ENCODE measurements at regions not wholly inside any gene's neighbourhood (a gene's known extent, or its start where the extent isn't known, plus 50 kb on each side); places are given as distances from the start of the nearest gene placed in this dataset.
A peak's percentile ranks its signal among the peaks of the same experiment; 100 is the strongest.

- H3K27me3 Mint-ChIP-seq (ENCODE audit: unreplicated experiment): no peaks in the 10 kb centered on the region
- TF ChIP-seq CTCF (IDR thresholded peaks at IDR 0.05; ENCODE audit: unreplicated experiment): no peak
- H3K36me3 Mint-ChIP-seq (ENCODE audit: low read depth, unreplicated experiment): no peaks in the 10 kb centered on the region
- peaks cover 4% of the 10 kb centered on the region for H3K4me1 Mint-ChIP-seq (ENCODE audit: unreplicated experiment)
- no peaks in the 10 kb centered on the region for H3K9me3 Mint-ChIP-seq (ENCODE audit: unreplicated experiment)
- no peak for DNase-seq (ENCODE audit: low spot score)
- no peak overlapping the region for H3K4me3 Mint-ChIP-seq (ENCODE audit: unreplicated experiment)
- no peak overlapping the region for H3K27ac Mint-ChIP-seq (ENCODE audit: unreplicated experiment)
Measured at GRCh38 chr18:60543646-60544045, 171.1 kb upstream of the MC4R start.

GRCh38 chr18:60549338-60549960 lies 176.9 kb upstream of the MC4R start:
- H3K4me3 Mint-ChIP-seq (ENCODE audit: unreplicated experiment): no peak overlapping the region
- peak; percentile 78 for TF ChIP-seq CTCF (IDR thresholded peaks at IDR 0.05; ENCODE audit: unreplicated experiment)
- H3K9me3 Mint-ChIP-seq (ENCODE audit: unreplicated experiment): no peaks in the 10 kb centered on the region
- H3K27ac Mint-ChIP-seq (ENCODE audit: unreplicated experiment): no peak overlapping the region
- H3K36me3 Mint-ChIP-seq (ENCODE audit: low read depth, unreplicated experiment): no peaks in the 10 kb centered on the region
- peaks cover 1% of the 10 kb centered on the region for H3K27me3 Mint-ChIP-seq (ENCODE audit: unreplicated experiment)
- no peaks in the 10 kb centered on the region for H3K4me1 Mint-ChIP-seq (ENCODE audit: unreplicated experiment)
- peak; percentile 36 for DNase-seq (ENCODE audit: low spot score)

- Mint-ChIP-seq H3K4me1 (ENCODE audit: unreplicated experiment) (no peaks in the 10 kb centered on the region), H3K27ac (ENCODE audit: unreplicated experiment) (no peak overlapping the region), H3K36me3 (ENCODE audit: low read depth, unreplicated experiment) (no peaks in the 10 kb centered on the region), H3K4me3 (ENCODE audit: unreplicated experiment) (no peak overlapping the region), H3K9me3 (ENCODE audit: unreplicated experiment) (no peaks in the 10 kb centered on the region), H3K27me3 (ENCODE audit: unreplicated experiment) (peaks cover 1% of the 10 kb centered on the region)
- no peak for DNase-seq (ENCODE audit: low spot score)
- TF ChIP-seq CTCF (IDR thresholded peaks at IDR 0.05; ENCODE audit: unreplicated experiment): no peak
Measured at GRCh38 chr18:60552948-60553347, 180.4 kb upstream of the MC4R start.

- Mint-ChIP-seq H3K9me3 (ENCODE audit: unreplicated experiment) (no peaks in the 10 kb centered on the region), H3K4me3 (ENCODE audit: unreplicated experiment) (no peak overlapping the region), H3K4me1 (ENCODE audit: unreplicated experiment) (no peaks in the 10 kb centered on the region), H3K27ac (ENCODE audit: unreplicated experiment) (no peak overlapping the region), H3K36me3 (ENCODE audit: low read depth, unreplicated experiment) (no peaks in the 10 kb centered on the region), H3K27me3 (ENCODE audit: unreplicated experiment) (peaks cover 1% of the 10 kb centered on the region)
- no peak for TF ChIP-seq CTCF (IDR thresholded peaks at IDR 0.05; ENCODE audit: unreplicated experiment)
- DNase-seq (ENCODE audit: low spot score): no peak
Measured at GRCh38 chr18:60554967-60555366, 182.4 kb upstream of the MC4R start.

- Mint-ChIP-seq H3K4me3 (ENCODE audit: unreplicated experiment) (no peak overlapping the region), H3K4me1 (ENCODE audit: unreplicated experiment) (no peaks in the 10 kb centered on the region), H3K9me3 (ENCODE audit: unreplicated experiment) (no peaks in the 10 kb centered on the region), H3K27ac (ENCODE audit: unreplicated experiment) (no peak overlapping the region), H3K27me3 (ENCODE audit: unreplicated experiment) (peaks cover 1% of the 10 kb centered on the region), H3K36me3 (ENCODE audit: low read depth, unreplicated experiment) (no peaks in the 10 kb centered on the region)
- TF ChIP-seq CTCF (IDR thresholded peaks at IDR 0.05; ENCODE audit: unreplicated experiment): no peak
- no peak for DNase-seq (ENCODE audit: low spot score)
Measured at GRCh38 chr18:60555625-60556024, 183.1 kb upstream of the MC4R start.

Data from endothelial cell (in vitro differentiated cells).